ENCODE measurements at regions not wholly inside any gene's neighbourhood (a gene's known extent, or its start where the extent isn't known, plus 50 kb on each side); places are given as distances from the start of the nearest gene placed in this dataset.

GRCh38 chr9:87167161-87167560 lies 219.9 kb upstream of the GAS1 start:
- no peaks in the 10 kb centered on the region for H3K36me3 ChIP-seq (ENCODE audit: control insufficient read depth in 3 of 3, insufficient read depth in 2 of 3, low read depth in 1 of 3, low read length in 3 of 3)
- H3K27ac ChIP-seq (ENCODE audit: low read depth in 1 of 3, low read length in 2 of 3), result no peak overlapping the region
- 59 to 70% (median 69%) methylated on average over 5 of the region's 5 CpGs for WGBS, 3 donors
- no peak for DNase-seq
- FAIRE-seq, result no peak
- peaks cover 0 to 3% (median 0%) of the 10 kb centered on the region in 3 donors for H3K27me3 ChIP-seq (ENCODE audit: control insufficient read depth in 3 of 3, insufficient read depth in 3 of 3, low read length in 3 of 3)
- no peak overlapping the region for H3K4me3 ChIP-seq (ENCODE audit: low read depth in 1 of 3, low read length in 3 of 3)
- H3K9me3 ChIP-seq (ENCODE audit: control insufficient read depth in 2 of 2, insufficient read depth in 1 of 2, low read depth in 1 of 2, low read length in 1 of 2), result no peaks in the 10 kb centered on the region
- H3K4me1 ChIP-seq (ENCODE audit: control insufficient read depth in 3 of 3, insufficient read depth in 2 of 3, low read depth in 1 of 3, low read length in 2 of 3), result no peaks in the 10 kb centered on the region

- Histone ChIP-seq H3K9me3 (ENCODE audit: control insufficient read depth in 2 of 2, insufficient read depth in 1 of 2, low read depth in 1 of 2, low read length in 1 of 2) (no peaks in the 10 kb centered on the region), H3K36me3 (ENCODE audit: control insufficient read depth in 3 of 3, insufficient read depth in 2 of 3, low read depth in 1 of 3, low read length in 3 of 3) (no peaks in the 10 kb centered on the region), H3K27ac (ENCODE audit: low read depth in 1 of 3, low read length in 2 of 3) (no peak overlapping the region), H3K4me1 (ENCODE audit: control insufficient read depth in 3 of 3, insufficient read depth in 2 of 3, low read depth in 1 of 3, low read length in 2 of 3) (no peaks in the 10 kb centered on the region), H3K27me3 (ENCODE audit: control insufficient read depth in 3 of 3, insufficient read depth in 3 of 3, low read length in 3 of 3) (peaks cover 0 to 3% (median 0%) of the 10 kb centered on the region in 3 donors), H3K4me3 (ENCODE audit: low read depth in 1 of 3, low read length in 3 of 3) (no peak overlapping the region)
- no peak for FAIRE-seq
- WGBS, 3 donors, result 84 to 86% (median 86%) methylated on average over 4 of the region's 4 CpGs
- DNase-seq, result no peak
These were observed 220.3 kb upstream of the GAS1 start for GRCh38 chr9:87167582-87167981.

- DNase-seq (no peak), FAIRE-seq (no peak)
- Histone ChIP-seq H3K27ac (ENCODE audit: low read depth in 1 of 3, low read length in 2 of 3) (no peak overlapping the region), H3K4me1 (ENCODE audit: control insufficient read depth in 3 of 3, insufficient read depth in 2 of 3, low read depth in 1 of 3, low read length in 2 of 3) (no peaks in the 10 kb centered on the region), H3K4me3 (ENCODE audit: low read depth in 1 of 3, low read length in 3 of 3) (no peak overlapping the region), H3K27me3 (ENCODE audit: control insufficient read depth in 3 of 3, insufficient read depth in 3 of 3, low read length in 3 of 3) (no peaks in the 10 kb centered on the region), H3K9me3 (ENCODE audit: control insufficient read depth in 2 of 2, insufficient read depth in 1 of 2, low read depth in 1 of 2, low read length in 1 of 2) (no peaks in the 10 kb centered on the region), H3K36me3 (ENCODE audit: control insufficient read depth in 3 of 3, insufficient read depth in 2 of 3, low read depth in 1 of 3, low read length in 3 of 3) (no peaks in the 10 kb centered on the region)
These were observed 231.0 kb upstream of the GAS1 start for GRCh38 chr9:87178302-87178701.

GRCh38 chr9:87179553-87180340 lies 232.4 kb upstream of the GAS1 start:
- H3K27me3 ChIP-seq (ENCODE audit: control insufficient read depth in 3 of 3, insufficient read depth in 3 of 3, low read length in 3 of 3), result no peaks in the 10 kb centered on the region
- no peaks in the 10 kb centered on the region for H3K4me1 ChIP-seq (ENCODE audit: control insufficient read depth in 3 of 3, insufficient read depth in 2 of 3, low read depth in 1 of 3, low read length in 2 of 3)
- FAIRE-seq (no peak), DNase-seq (no peak)
- no peak overlapping the region for H3K27ac ChIP-seq (ENCODE audit: low read depth in 1 of 3, low read length in 2 of 3)
- no peak overlapping the region for H3K4me3 ChIP-seq (ENCODE audit: low read depth in 1 of 3, low read length in 3 of 3)
- H3K36me3 ChIP-seq (ENCODE audit: control insufficient read depth in 3 of 3, insufficient read depth in 2 of 3, low read depth in 1 of 3, low read length in 3 of 3), result no peaks in the 10 kb centered on the region
- no peaks in the 10 kb centered on the region for H3K9me3 ChIP-seq (ENCODE audit: control insufficient read depth in 2 of 2, insufficient read depth in 1 of 2, low read depth in 1 of 2, low read length in 1 of 2)
- 67 to 75% (median 69%) methylated on average over 7 of the region's 7 CpGs for WGBS, 3 donors

GRCh38 chr9:87180361-87180760 lies 233.1 kb upstream of the GAS1 start:
- Histone ChIP-seq H3K4me1 (ENCODE audit: control insufficient read depth in 3 of 3, insufficient read depth in 2 of 3, low read depth in 1 of 3, low read length in 2 of 3) (no peaks in the 10 kb centered on the region), H3K36me3 (ENCODE audit: control insufficient read depth in 3 of 3, insufficient read depth in 2 of 3, low read depth in 1 of 3, low read length in 3 of 3) (no peaks in the 10 kb centered on the region), H3K27me3 (ENCODE audit: control insufficient read depth in 3 of 3, insufficient read depth in 3 of 3, low read length in 3 of 3) (no peaks in the 10 kb centered on the region), H3K4me3 (ENCODE audit: low read depth in 1 of 3, low read length in 3 of 3) (no peak overlapping the region), H3K27ac (ENCODE audit: low read depth in 1 of 3, low read length in 2 of 3) (no peak overlapping the region), H3K9me3 (ENCODE audit: control insufficient read depth in 2 of 2, insufficient read depth in 1 of 2, low read depth in 1 of 2, low read length in 1 of 2) (no peaks in the 10 kb centered on the region)
- FAIRE-seq (no peak), DNase-seq (no peak)
- 58 to 70% (median 63%) methylated on average over 5 of the region's 5 CpGs for WGBS, 3 donors

- Histone ChIP-seq H3K9me3 (ENCODE audit: control insufficient read depth in 2 of 2, insufficient read depth in 1 of 2, low read depth in 1 of 2, low read length in 1 of 2) (no peaks in the 10 kb centered on the region), H3K4me1 (ENCODE audit: control insufficient read depth in 3 of 3, insufficient read depth in 2 of 3, low read depth in 1 of 3, low read length in 2 of 3) (no peaks in the 10 kb centered on the region), H3K36me3 (ENCODE audit: control insufficient read depth in 3 of 3, insufficient read depth in 2 of 3, low read depth in 1 of 3, low read length in 3 of 3) (no peaks in the 10 kb centered on the region), H3K4me3 (ENCODE audit: low read depth in 1 of 3, low read length in 3 of 3) (no peak overlapping the region), H3K27ac (ENCODE audit: low read depth in 1 of 3, low read length in 2 of 3) (no peak overlapping the region), H3K27me3 (ENCODE audit: control insufficient read depth in 3 of 3, insufficient read depth in 3 of 3, low read length in 3 of 3) (no peaks in the 10 kb centered on the region)
- WGBS, 3 donors, result 85 to 92% (median 88%) methylated on average over 2 of the region's 2 CpGs
- no peak for FAIRE-seq
- DNase-seq, result no peak
These were observed 233.5 kb upstream of the GAS1 start for GRCh38 chr9:87180841-87181240.

GRCh38 chr9:87181670-87182069 lies 234.4 kb upstream of the GAS1 start:
- WGBS, 3 donors, result 14 to 44% (median 30%) methylated on average over 1 of the region's 1 CpG
- FAIRE-seq (no peak), DNase-seq (peak in 1 of 2 donors; percentile 1)
- Histone ChIP-seq H3K27me3 (ENCODE audit: control insufficient read depth in 3 of 3, insufficient read depth in 3 of 3, low read length in 3 of 3) (no peaks in the 10 kb centered on the region), H3K9me3 (ENCODE audit: control insufficient read depth in 2 of 2, insufficient read depth in 1 of 2, low read depth in 1 of 2, low read length in 1 of 2) (no peaks in the 10 kb centered on the region), H3K4me3 (ENCODE audit: low read depth in 1 of 3, low read length in 3 of 3) (no peak overlapping the region), H3K27ac (ENCODE audit: low read depth in 1 of 3, low read length in 2 of 3) (no peak overlapping the region), H3K4me1 (ENCODE audit: control insufficient read depth in 3 of 3, insufficient read depth in 2 of 3, low read depth in 1 of 3, low read length in 2 of 3) (no peaks in the 10 kb centered on the region), H3K36me3 (ENCODE audit: control insufficient read depth in 3 of 3, insufficient read depth in 2 of 3, low read depth in 1 of 3, low read length in 3 of 3) (no peaks in the 10 kb centered on the region)

- no peaks in the 10 kb centered on the region for H3K27me3 ChIP-seq (ENCODE audit: control insufficient read depth in 3 of 3, insufficient read depth in 3 of 3, low read length in 3 of 3)
- DNase-seq (no peak), FAIRE-seq (no peak)
- H3K4me3 ChIP-seq (ENCODE audit: low read depth in 1 of 3, low read length in 3 of 3), result no peak overlapping the region
- H3K27ac ChIP-seq (ENCODE audit: low read depth in 1 of 3, low read length in 2 of 3), result no peak overlapping the region
- no peaks in the 10 kb centered on the region for H3K36me3 ChIP-seq (ENCODE audit: control insufficient read depth in 3 of 3, insufficient read depth in 2 of 3, low read depth in 1 of 3, low read length in 3 of 3)
- no peaks in the 10 kb centered on the region for H3K9me3 ChIP-seq (ENCODE audit: control insufficient read depth in 2 of 2, insufficient read depth in 1 of 2, low read depth in 1 of 2, low read length in 1 of 2)
- H3K4me1 ChIP-seq (ENCODE audit: control insufficient read depth in 3 of 3, insufficient read depth in 2 of 3, low read depth in 1 of 3, low read length in 2 of 3), result no peaks in the 10 kb centered on the region
- WGBS, 3 donors, result 81 to 85% (median 82%) methylated on average over 6 of the region's 6 CpGs
These were observed 237.8 kb upstream of the GAS1 start for GRCh38 chr9:87184956-87185642.

Measured in small intestine (tissue), 7 donors.